NCI-H2029 (cell line): ENCODE measurements at regions not wholly inside any gene's neighbourhood (a gene's known extent, or its start where the extent isn't known, plus 50 kb on each side); places are given as distances from the start of the nearest gene placed in this dataset.
"Not testable (repeated sequence)": the region's sequence is repeated elsewhere in the genome, so short reads cannot be mapped to it uniquely, and the experiment has no call there.

Experiments used
- DNase-seq: peaks from one replicate; lab custom pipeline; 2025; lab: John Stamatoyannopoulos, UW

- not testable (repeated sequence) for DNase-seq
Observed at GRCh38 chr10:46202405-46202804, 84.4 kb upstream of the ANTXRL start.

GRCh38 chr10:46204482-46205102 lies 82.2 kb upstream of the ANTXRL start:
- not testable (repeated sequence) for DNase-seq

- not testable (repeated sequence) for DNase-seq
Observed at GRCh38 chr10:46210427-46210826, 76.4 kb upstream of the ANTXRL start.

GRCh38 chr10:46215426-46215825 lies 71.4 kb upstream of the ANTXRL start:
- no peak for DNase-seq

- DNase-seq = no peak
Observed at GRCh38 chr10:46216003-46216634, 70.7 kb upstream of the ANTXRL start.

GRCh38 chr10:46216836-46217751 lies 69.7 kb upstream of the ANTXRL start:
- DNase-seq = no peak

GRCh38 chr10:46217752-46218453 lies 68.9 kb upstream of the ANTXRL start:
- DNase-seq = no peak

GRCh38 chr10:46218921-46219320 lies 67.9 kb upstream of the ANTXRL start:
- no peak for DNase-seq

GRCh38 chr10:46219431-46219990 lies 67.3 kb upstream of the ANTXRL start:
- DNase-seq = not testable (repeated sequence)

GRCh38 chr10:46220187-46220586 lies 66.6 kb upstream of the ANTXRL start:
- DNase-seq = no peak

- no peak for DNase-seq
Observed at GRCh38 chr10:46220872-46221538, 65.8 kb upstream of the ANTXRL start.

GRCh38 chr10:46222364-46222935 lies 64.3 kb upstream of the ANTXRL start:
- DNase-seq = no peak

- DNase-seq = no peak
Observed at GRCh38 chr10:46223064-46223480, 63.7 kb upstream of the ANTXRL start.

- DNase-seq = no peak
Observed at GRCh38 chr10:46223626-46224413, 63.0 kb upstream of the ANTXRL start.

GRCh38 chr10:46224414-46224682 lies 62.4 kb upstream of the ANTXRL start:
- no peak for DNase-seq

GRCh38 chr10:46225597-46225996 lies 61.2 kb upstream of the ANTXRL start:
- DNase-seq = no peak

- no peak for DNase-seq
Observed at GRCh38 chr10:46226232-46226631, 60.6 kb upstream of the ANTXRL start.

- DNase-seq = no peak
Observed at GRCh38 chr10:46226900-46227558, 59.8 kb upstream of the ANTXRL start.

GRCh38 chr10:46227571-46227935 lies 59.2 kb upstream of the ANTXRL start:
- DNase-seq = no peak
